ENCODE measurements at regions not wholly inside any gene's neighbourhood (a gene's known extent, or its start where the extent isn't known, plus 50 kb on each side); places are given as distances from the start of the nearest gene placed in this dataset.
A peak's percentile ranks its signal among the peaks of the same experiment; 100 is the strongest.

DNA sequence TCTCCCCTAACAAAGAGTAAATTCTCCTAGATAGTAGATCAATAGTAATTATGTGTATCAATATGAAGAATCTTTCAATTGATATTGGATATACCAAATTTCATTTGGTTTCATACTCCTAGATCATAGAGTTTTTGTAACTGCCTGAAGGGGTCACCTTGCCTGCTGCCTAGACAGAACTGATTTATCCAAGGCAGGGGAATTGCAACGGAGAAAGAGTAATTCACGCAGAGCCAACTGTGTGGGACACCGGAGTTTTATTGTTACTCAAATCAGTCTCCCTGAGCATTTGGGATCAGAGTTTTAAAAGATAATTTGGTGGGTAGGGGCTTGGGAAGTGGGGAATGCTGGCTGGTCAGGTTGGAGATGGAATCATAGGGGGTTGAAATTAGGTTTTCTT, 92.2 kb upstream of the SLC8A1 start:
- TF ChIP-seq, protein P1, sequence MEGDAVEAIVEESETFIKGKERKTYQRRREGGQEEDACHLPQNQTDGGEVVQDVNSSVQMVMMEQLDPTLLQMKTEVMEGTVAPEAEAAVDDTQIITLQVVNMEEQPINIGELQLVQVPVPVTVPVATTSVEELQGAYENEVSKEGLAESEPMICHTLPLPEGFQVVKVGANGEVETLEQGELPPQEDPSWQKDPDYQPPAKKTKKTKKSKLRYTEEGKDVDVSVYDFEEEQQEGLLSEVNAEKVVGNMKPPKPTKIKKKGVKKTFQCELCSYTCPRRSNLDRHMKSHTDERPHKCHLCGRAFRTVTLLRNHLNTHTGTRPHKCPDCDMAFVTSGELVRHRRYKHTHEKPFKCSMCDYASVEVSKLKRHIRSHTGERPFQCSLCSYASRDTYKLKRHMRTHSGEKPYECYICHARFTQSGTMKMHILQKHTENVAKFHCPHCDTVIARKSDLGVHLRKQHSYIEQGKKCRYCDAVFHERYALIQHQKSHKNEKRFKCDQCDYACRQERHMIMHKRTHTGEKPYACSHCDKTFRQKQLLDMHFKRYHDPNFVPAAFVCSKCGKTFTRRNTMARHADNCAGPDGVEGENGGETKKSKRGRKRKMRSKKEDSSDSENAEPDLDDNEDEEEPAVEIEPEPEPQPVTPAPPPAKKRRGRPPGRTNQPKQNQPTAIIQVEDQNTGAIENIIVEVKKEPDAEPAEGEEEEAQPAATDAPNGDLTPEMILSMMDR (conservative IDR thresholded peaks at IDR 0.05) = no peak
- Mint-ChIP-seq H3K9me3 (peaks cover 7% of the 10 kb centered on the region), H3K36me3 (peaks cover 3% of the 10 kb centered on the region), H3K27me3 (peaks cover 5% of the 10 kb centered on the region), H3K27ac (no peak overlapping the region), H3K4me1 (ENCODE audit: unreplicated experiment) (peaks cover 35% of the 10 kb centered on the region), H3K4me3 (peak overlapping the region; percentile 2)
- no peak for DNase-seq (ENCODE audit: extremely low spot score, unreplicated experiment)

DNA sequence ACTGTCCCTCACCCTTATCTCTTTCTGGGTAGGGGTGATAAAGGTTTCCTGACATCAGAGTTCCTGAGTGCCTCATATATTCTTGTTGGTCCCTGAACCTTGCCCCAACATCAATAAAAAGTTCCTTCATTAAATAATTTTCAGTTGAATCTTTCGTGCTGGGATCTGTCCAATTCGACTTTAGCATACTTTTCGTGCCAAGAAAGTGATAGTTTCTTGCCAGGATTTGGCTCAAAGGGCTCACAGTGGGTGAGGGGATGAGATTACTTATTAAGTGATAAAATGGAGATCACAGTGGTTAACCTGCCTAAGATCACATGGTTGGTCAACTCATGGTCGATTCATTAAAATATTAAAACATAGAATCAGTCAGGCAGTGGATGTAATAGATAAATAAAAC, 93.8 kb upstream of the SLC8A1 start:
- TF ChIP-seq, protein P1 (conservative IDR thresholded peaks at IDR 0.05) = no peak
- Mint-ChIP-seq H3K27ac (no peak overlapping the region), H3K27me3 (no peaks in the 10 kb centered on the region), H3K4me3 (no peak overlapping the region), H3K9me3 (peaks cover 7% of the 10 kb centered on the region), H3K36me3 (peaks cover 3% of the 10 kb centered on the region), H3K4me1 (ENCODE audit: unreplicated experiment) (peaks cover 28% of the 10 kb centered on the region)
- DNase-seq (ENCODE audit: extremely low spot score, unreplicated experiment) = no peak

DNA sequence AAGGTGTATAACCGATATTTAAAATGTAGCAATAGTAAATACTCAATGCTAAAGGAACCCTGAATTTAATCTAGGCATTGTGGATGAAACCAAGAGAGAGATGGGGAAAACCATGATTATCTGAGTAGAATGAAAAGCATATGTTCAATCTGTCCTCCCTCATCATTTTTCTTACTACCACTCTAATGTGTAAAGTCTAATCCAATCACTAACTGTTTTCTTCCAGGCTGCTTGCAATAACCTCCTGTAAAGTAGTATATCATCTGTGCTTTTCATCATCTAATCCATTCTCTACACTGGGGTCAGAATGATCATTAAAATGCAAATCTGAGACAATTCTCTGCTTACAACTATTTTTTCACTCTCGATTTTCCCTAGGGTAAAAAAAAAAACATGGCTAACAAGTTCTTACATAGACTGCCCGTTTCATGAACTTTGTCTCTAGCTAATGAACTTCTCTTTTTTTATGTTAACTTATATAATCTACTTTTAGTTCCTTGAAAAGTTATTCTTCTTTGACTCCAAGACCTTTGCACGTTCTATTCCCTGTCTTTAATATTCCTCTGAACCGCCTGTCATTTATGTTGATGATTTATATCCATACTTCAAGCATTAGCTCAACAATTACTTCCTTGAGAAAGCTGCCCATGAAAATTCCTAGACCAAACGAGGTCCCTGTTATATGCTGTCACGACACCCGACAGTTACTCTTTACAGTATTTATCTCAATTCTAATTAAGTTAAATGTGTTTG, 94.7 kb upstream of the SLC8A1 start:
- TF ChIP-seq, protein P1 (conservative IDR thresholded peaks at IDR 0.05) = no peak
- peak overlapping the region; percentile 14 for H3K27ac Mint-ChIP-seq
- H3K4me1 Mint-ChIP-seq (ENCODE audit: unreplicated experiment) = peaks cover 28% of the 10 kb centered on the region

DNA sequence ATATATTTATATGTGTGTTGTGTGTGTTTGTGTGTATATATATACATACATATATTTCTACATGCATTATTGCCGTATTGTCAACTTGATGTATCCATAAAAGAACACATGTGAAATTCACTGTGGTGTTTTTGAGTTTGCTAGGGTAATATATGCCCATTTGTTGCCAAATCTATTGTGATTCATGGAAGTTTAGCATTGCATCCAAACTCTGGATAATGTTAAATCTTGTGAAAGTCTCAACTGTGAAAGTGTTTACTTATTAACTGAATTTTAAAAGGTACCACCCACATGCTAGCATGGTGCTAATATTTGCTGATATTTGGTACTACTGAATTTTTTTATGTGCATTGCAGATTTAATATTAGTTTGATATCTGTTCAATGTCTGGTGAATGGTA, 96.6 kb upstream of the SLC8A1 start:
- Mint-ChIP-seq H3K9me3 (peaks cover 7% of the 10 kb centered on the region), H3K36me3 (peaks cover 1% of the 10 kb centered on the region), H3K27me3 (no peaks in the 10 kb centered on the region), H3K27ac (no peak overlapping the region), H3K4me3 (no peak overlapping the region), H3K4me1 (ENCODE audit: unreplicated experiment) (peaks cover 30% of the 10 kb centered on the region)
- DNase-seq (ENCODE audit: extremely low spot score, unreplicated experiment) = no peak
- TF ChIP-seq, protein P1 (conservative IDR thresholded peaks at IDR 0.05) = no peak

More for the DNA sequence above, 94.7 kb upstream of the SLC8A1 start:
- H3K36me3 Mint-ChIP-seq = peaks cover 3% of the 10 kb centered on the region
- DNase-seq (ENCODE audit: extremely low spot score, unreplicated experiment) = no peak
- H3K27me3 Mint-ChIP-seq = no peaks in the 10 kb centered on the region
- H3K4me3 Mint-ChIP-seq = no peak overlapping the region
- peaks cover 7% of the 10 kb centered on the region for H3K9me3 Mint-ChIP-seq

DNA sequence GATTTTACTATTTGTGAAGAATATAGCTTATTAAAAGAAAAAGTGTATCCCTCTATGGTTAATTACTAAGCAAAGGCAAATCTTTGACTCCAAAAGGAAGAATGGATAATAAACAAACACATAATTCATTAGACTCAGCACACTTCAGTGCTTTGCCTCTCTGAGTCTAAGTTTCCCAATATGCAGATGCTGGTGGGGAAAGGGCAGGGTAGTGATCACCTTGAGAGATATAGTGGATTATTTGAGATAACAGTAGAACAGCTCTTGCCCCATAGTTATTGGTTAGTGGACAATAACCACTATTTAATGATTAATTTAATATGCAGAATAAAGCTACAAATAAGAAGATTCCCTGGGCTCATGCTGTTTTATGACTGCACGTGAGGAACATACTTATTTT, 98.2 kb upstream of the SLC8A1 start:
- no peaks in the 10 kb centered on the region for H3K36me3 Mint-ChIP-seq
- no peaks in the 10 kb centered on the region for H3K27me3 Mint-ChIP-seq
- no peak overlapping the region for H3K4me3 Mint-ChIP-seq
- H3K9me3 Mint-ChIP-seq = peaks cover 7% of the 10 kb centered on the region
- TF ChIP-seq, protein P1 (conservative IDR thresholded peaks at IDR 0.05) = no peak
- no peak for DNase-seq (ENCODE audit: extremely low spot score, unreplicated experiment)
- no peak overlapping the region for H3K27ac Mint-ChIP-seq
- peaks cover 20% of the 10 kb centered on the region for H3K4me1 Mint-ChIP-seq (ENCODE audit: unreplicated experiment)

Data from type B pancreatic cell (in vitro differentiated cells).